ENCODE measurements at regions not wholly inside any gene's neighbourhood (a gene's known extent, or its start where the extent isn't known, plus 50 kb on each side); places are given as distances from the start of the nearest gene placed in this dataset.

- Histone ChIP-seq H2BK20ac (ENCODE audit: low read depth, low read length) (no peak overlapping the region), H3K4me2 (ENCODE audit: low read depth, low read length) (no peak overlapping the region), H2AK5ac (ENCODE audit: low read depth, low read length) (no peak overlapping the region), H2AFZ (replicated peaks; ENCODE audit: low read length, poor library complexity) (no peak overlapping the region), H3K14ac (replicated peaks; ENCODE audit: low read depth, low read length) (no peak overlapping the region), H2BK15ac (ENCODE audit: low read depth, low read length) (no peak overlapping the region), H3K18ac (ENCODE audit: low read depth, low read length) (no peak overlapping the region), H3K27ac (ENCODE audit: insufficient read depth, low read length) (no peak overlapping the region), H2BK5ac (ENCODE audit: low read depth, low read length, poor library complexity, severe bottlenecking) (no peak overlapping the region), H3K36me3 (ENCODE audit: control insufficient read depth, insufficient read depth, low read length) (no peaks in the 10 kb centered on the region), H3K9me3 (ENCODE audit: control insufficient read depth, insufficient read depth, low read length) (no peaks in the 10 kb centered on the region), H3K4me1 (ENCODE audit: control insufficient read depth, insufficient read depth, low read length) (no peaks in the 10 kb centered on the region), H2BK120ac (ENCODE audit: low read depth, low read length) (no peak overlapping the region), H3K9me1 (ENCODE audit: insufficient read depth, low read length) (no peaks in the 10 kb centered on the region), H3K27me3 (ENCODE audit: control insufficient read depth, insufficient read depth, low read length) (no peaks in the 10 kb centered on the region), H3K4me3 (ENCODE audit: insufficient read depth, low read depth, low read length) (no peak overlapping the region), H4K91ac (ENCODE audit: insufficient read depth, low read depth, low read length) (no peak overlapping the region), H3K23ac (ENCODE audit: low read depth, low read length) (no peak overlapping the region), H4K8ac (ENCODE audit: low read depth in 2 of 2, low read length in 2 of 2) (no peak overlapping the region), H4K5ac (ENCODE audit: low read depth, low read length) (no peak overlapping the region), H4K20me1 (ENCODE audit: insufficient read depth, low read length) (no peaks in the 10 kb centered on the region), H3K4ac (ENCODE audit: low read depth, low read length) (no peak overlapping the region), H3K79me1 (ENCODE audit: low read depth in 1 of 2, low read length in 2 of 2) (no peaks in the 10 kb centered on the region), H3K56ac (ENCODE audit: extremely low read depth, insufficient read depth, low read length) (no peak overlapping the region), H3K9ac (ENCODE audit: low read depth, low read length) (no peak overlapping the region), H2AK9ac (replicated peaks; ENCODE audit: low read depth, low read length, poor library complexity) (no peak overlapping the region)
- intact Hi-C loops (cut with micrococcal nuclease) (no loop called here), in situ Hi-C loops (cut with MboI; ENCODE audit: low sequenced_read_pairs) (no loop called here), dilution Hi-C loops (cut with HindIII; ENCODE audit: low sequenced_read_pairs, unreplicated experiment) (no loop called here)
- ChIA-PET CTCF (no interaction called here), POLR2A (ENCODE audit: unreplicated experiment) (no interaction called here)
- WGBS, 2 experiments (ENCODE audit: extremely low coverage in 2 of 2, insufficient read length in 1 of 2), result 86% methylated on average over 3 of the region's 6 CpGs; no CpG with 5 or more reads in 1 of the 2 experiments
- no peak for TF ChIP-seq MXI1 (IDR thresholded peaks at IDR 0.05; ENCODE audit: borderline replicate concordance, low read depth, low read length)
- no peak for TF ChIP-seq MAZ (IDR thresholded peaks at IDR 0.05; ENCODE audit: borderline replicate concordance, low read depth, low read length)
- no peak for TF ChIP-seq CEBPB (IDR thresholded peaks at IDR 0.05; ENCODE audit: low read depth, low read length)
- TF ChIP-seq MAFK (IDR thresholded peaks at IDR 0.05; ENCODE audit: low read depth, low read length), result no peak
- no peak for TF ChIP-seq USF2 (IDR thresholded peaks at IDR 0.05; ENCODE audit: low read depth, low read length)
- no peak for TF ChIP-seq FOS (IDR thresholded peaks at IDR 0.05; ENCODE audit: low read depth, low read length)
- TF ChIP-seq RCOR1 (IDR thresholded peaks at IDR 0.05; ENCODE audit: insufficient replicate concordance, low read length), result no peak
- no peak for TF ChIP-seq RFX5 (IDR thresholded peaks at IDR 0.05; ENCODE audit: low read depth, low read length)
- TF ChIP-seq ELK1 (IDR thresholded peaks at IDR 0.05; ENCODE audit: borderline replicate concordance, low read depth, low read length), result no peak
- TF ChIP-seq BHLHE40 (IDR thresholded peaks at IDR 0.05; ENCODE audit: low read depth, low read length), result no peak
- no peak for TF ChIP-seq CHD1 (IDR thresholded peaks at IDR 0.05; ENCODE audit: low read depth, low read length)
- no peak for TF ChIP-seq RAD21 (IDR thresholded peaks at IDR 0.05; ENCODE audit: low read length)
- no peak for TF ChIP-seq POLR2A (IDR thresholded peaks at IDR 0.05; ENCODE audit: low read depth, low read length)
- TF ChIP-seq NFE2L2 (IDR thresholded peaks at IDR 0.05; ENCODE audit: low read depth, low read length), result no peak
- no peak for TF ChIP-seq CTCF (conservative IDR thresholded peaks at IDR 0.05; ENCODE audit: low read depth, low read length)
- TF ChIP-seq SMC3 (IDR thresholded peaks at IDR 0.05; ENCODE audit: low read depth, low read length), result no peak
- no peak for DNase-seq
- ATAC-seq (ENCODE audit: low read depth), result no peak
- no TSS peak for BruUV-seq (replicated peaks)
Observed at GRCh38 chr4:186404562-186405134, 138.7 kb downstream of the F11 start.
